ENCODE measurements at regions not wholly inside any gene's neighbourhood (a gene's known extent, or its start where the extent isn't known, plus 50 kb on each side); places are given as distances from the start of the nearest gene placed in this dataset.

DNA sequence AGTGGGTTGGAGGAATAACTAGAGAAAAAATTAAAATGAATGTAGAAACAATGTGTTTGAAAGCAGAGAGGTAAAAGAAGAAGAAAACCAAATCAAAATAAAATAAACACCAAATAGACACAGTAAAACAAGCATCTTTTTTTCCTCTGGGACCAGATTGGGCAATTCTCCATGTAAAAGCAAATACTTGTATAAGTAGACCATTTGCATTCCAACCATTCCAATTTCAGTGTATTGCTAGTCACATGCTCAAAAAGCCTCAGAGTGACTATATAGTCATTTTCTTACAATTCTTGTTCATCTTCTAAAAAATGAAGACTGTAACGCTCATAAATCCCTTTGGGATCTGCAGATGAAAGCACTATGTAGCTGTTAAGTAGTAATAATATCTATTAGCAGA, 969.5 kb downstream of the PCDH18 start:
- Histone ChIP-seq H3K4me3 (ENCODE audit: low read length) (no peak overlapping the region), H3K36me3 (ENCODE audit: control insufficient read depth, insufficient read depth, low read length) (no peaks in the 10 kb centered on the region), H3K27me3 (ENCODE audit: control insufficient read depth, insufficient read depth, low read length) (no peaks in the 10 kb centered on the region), H3K27ac (ENCODE audit: low read length) (no peak overlapping the region), H3K4me1 (ENCODE audit: control insufficient read depth, insufficient read depth, low read length) (no peaks in the 10 kb centered on the region), H3K9me3 (replicated peaks; ENCODE audit: control insufficient read depth, low read depth, low read length) (no peaks in the 10 kb centered on the region)
- peak; percentile 77 for DNase-seq
- WGBS (ENCODE audit: insufficient coverage), result no CpG with 5 or more reads among the region's 1 CpG

DNA sequence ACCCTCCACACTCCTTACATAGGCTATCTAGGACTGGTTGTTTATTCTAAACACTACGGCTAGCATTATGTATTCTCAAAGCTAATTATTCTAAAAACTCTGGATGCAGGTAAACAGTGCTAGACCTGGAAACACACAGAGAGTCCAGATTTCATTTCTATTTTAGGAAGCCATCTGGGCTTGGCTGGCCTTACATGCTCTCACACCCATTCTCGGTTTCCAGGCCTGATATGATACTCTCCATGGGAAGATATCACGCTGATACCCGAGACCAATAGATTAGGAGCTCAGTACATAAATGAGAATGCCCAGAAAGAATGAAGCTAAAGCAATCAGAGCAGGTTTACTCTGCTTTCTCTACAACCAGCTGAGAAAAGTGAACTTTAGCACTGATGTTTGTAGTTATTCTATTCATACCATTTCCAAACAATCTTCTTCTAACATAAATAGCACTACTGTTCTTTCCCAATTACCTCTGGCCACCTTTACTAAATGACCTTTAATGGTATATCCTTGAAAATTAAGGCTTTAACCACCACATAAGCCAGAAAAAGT, 973.3 kb downstream of the PCDH18 start:
- H3K36me3 ChIP-seq (ENCODE audit: control insufficient read depth, insufficient read depth, low read length), result no peaks in the 10 kb centered on the region
- DNase-seq, result peak; percentile 37
- H3K27me3 ChIP-seq (ENCODE audit: control insufficient read depth, insufficient read depth, low read length), result no peaks in the 10 kb centered on the region
- no peak overlapping the region for H3K27ac ChIP-seq (ENCODE audit: low read length)
- WGBS (ENCODE audit: insufficient coverage), result 100% methylated on average over 1 of the region's 4 CpGs
- H3K4me3 ChIP-seq (ENCODE audit: low read length), result no peak overlapping the region
- H3K4me1 ChIP-seq (ENCODE audit: control insufficient read depth, insufficient read depth, low read length), result no peaks in the 10 kb centered on the region
- H3K9me3 ChIP-seq (replicated peaks; ENCODE audit: control insufficient read depth, low read depth, low read length), result no peaks in the 10 kb centered on the region

DNA sequence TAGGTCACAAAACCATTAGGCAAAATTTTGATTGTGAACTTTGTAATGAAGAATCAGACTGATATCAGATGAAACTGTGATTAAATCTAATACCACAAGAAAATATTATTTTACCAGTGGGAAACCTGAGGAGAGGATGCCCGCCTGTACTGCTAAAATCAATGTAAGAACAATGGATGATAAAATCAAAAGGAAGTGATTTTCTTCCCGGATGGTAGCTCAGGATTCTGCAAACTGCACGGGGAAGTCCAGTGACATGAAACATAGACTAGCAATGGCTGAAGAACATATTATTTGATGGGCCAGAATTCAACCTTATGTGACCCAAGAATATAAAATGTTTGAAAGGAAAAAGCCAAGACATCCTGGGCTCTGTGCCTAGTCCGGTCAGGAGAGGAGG, 974.9 kb downstream of the PCDH18 start:
- Histone ChIP-seq H3K9me3 (replicated peaks; ENCODE audit: control insufficient read depth, low read depth, low read length) (no peaks in the 10 kb centered on the region), H3K4me1 (ENCODE audit: control insufficient read depth, insufficient read depth, low read length) (no peaks in the 10 kb centered on the region), H3K36me3 (ENCODE audit: control insufficient read depth, insufficient read depth, low read length) (no peaks in the 10 kb centered on the region), H3K27ac (ENCODE audit: low read length) (no peak overlapping the region), H3K27me3 (ENCODE audit: control insufficient read depth, insufficient read depth, low read length) (no peaks in the 10 kb centered on the region), H3K4me3 (ENCODE audit: low read length) (no peak overlapping the region)
- peak; percentile 1 for DNase-seq
- 79% methylated on average over 2 of the region's 4 CpGs for WGBS (ENCODE audit: insufficient coverage)

DNA sequence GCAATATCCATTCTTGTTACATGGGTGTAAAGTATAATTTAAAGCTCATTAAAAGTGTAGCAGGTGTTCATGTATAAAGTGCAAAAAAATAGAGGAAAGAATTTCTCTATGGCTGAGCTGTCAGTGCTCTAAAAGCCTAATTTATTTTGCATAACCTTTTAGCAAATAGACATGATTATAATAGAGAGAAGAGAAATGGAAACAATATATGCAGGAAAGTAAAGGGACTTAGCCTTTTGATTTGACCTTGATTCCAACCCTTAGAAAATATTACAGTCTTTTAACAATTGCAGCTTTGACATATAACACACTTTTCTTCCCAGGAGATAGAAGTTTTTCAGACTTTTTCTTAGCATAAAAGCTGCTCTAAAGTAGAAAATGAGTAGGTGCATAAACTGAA, 978.3 kb downstream of the PCDH18 start:
- Histone ChIP-seq H3K36me3 (ENCODE audit: control insufficient read depth, insufficient read depth, low read length) (no peaks in the 10 kb centered on the region), H3K27me3 (ENCODE audit: control insufficient read depth, insufficient read depth, low read length) (no peaks in the 10 kb centered on the region), H3K4me3 (ENCODE audit: low read length) (no peak overlapping the region), H3K9me3 (replicated peaks; ENCODE audit: control insufficient read depth, low read depth, low read length) (no peaks in the 10 kb centered on the region), H3K27ac (ENCODE audit: low read length) (no peak overlapping the region), H3K4me1 (ENCODE audit: control insufficient read depth, insufficient read depth, low read length) (no peaks in the 10 kb centered on the region)
- no peak for DNase-seq

DNA sequence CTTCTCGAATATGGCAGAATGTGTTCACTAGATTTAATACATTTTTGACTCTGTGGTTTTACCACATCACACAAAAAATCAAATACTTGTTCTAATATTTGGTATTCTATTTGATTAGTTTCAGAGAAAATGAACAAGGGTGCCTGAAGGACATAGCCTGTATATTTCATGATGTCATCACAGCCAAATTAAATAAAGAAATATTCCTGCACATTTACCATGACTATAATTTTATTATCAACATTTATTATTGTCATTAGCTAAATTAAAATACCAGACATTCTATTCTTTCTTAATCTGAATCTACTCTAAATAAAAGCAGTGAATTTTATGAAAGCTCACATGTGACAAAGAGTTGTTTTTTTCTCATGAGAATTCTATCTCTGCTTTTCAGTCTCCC, 980.5 kb downstream of the PCDH18 start:
- no CpG with 5 or more reads among the region's 1 CpG for WGBS (ENCODE audit: insufficient coverage)
- Histone ChIP-seq H3K4me1 (ENCODE audit: control insufficient read depth, insufficient read depth, low read length) (no peaks in the 10 kb centered on the region), H3K27me3 (ENCODE audit: control insufficient read depth, insufficient read depth, low read length) (no peaks in the 10 kb centered on the region), H3K27ac (ENCODE audit: low read length) (no peak overlapping the region), H3K9me3 (replicated peaks; ENCODE audit: control insufficient read depth, low read depth, low read length) (no peaks in the 10 kb centered on the region), H3K36me3 (ENCODE audit: control insufficient read depth, insufficient read depth, low read length) (no peaks in the 10 kb centered on the region), H3K4me3 (ENCODE audit: low read length) (no peak overlapping the region)
- DNase-seq, result no peak

DNA sequence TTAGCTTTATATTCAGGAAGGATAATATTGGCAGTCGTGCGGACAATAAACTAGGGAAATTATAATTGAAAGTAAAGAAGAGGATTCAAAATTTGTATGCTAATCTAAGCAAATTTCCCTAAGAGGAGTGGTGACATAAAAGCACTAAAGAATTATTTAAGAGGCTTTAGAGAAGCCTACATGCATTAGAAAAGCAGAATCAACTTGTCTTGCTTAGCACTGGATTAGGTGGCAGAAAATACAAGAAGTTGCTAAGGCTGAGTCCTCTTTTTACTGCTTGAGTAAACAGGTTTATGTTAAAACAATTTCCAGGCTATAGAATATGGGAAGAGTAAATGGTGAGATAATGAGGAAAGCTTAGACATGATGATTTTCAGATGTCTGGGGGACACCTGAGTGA, 991.5 kb downstream of the PCDH18 start:
- Histone ChIP-seq H3K4me1 (ENCODE audit: control insufficient read depth, insufficient read depth, low read length) (no peaks in the 10 kb centered on the region), H3K4me3 (ENCODE audit: low read length) (no peak overlapping the region), H3K9me3 (replicated peaks; ENCODE audit: control insufficient read depth, low read depth, low read length) (no peaks in the 10 kb centered on the region), H3K36me3 (ENCODE audit: control insufficient read depth, insufficient read depth, low read length) (no peaks in the 10 kb centered on the region), H3K27ac (ENCODE audit: low read length) (no peak overlapping the region), H3K27me3 (ENCODE audit: control insufficient read depth, insufficient read depth, low read length) (no peaks in the 10 kb centered on the region)
- no CpG with 5 or more reads among the region's 2 CpGs for WGBS (ENCODE audit: insufficient coverage)
- no peak for DNase-seq

DNA sequence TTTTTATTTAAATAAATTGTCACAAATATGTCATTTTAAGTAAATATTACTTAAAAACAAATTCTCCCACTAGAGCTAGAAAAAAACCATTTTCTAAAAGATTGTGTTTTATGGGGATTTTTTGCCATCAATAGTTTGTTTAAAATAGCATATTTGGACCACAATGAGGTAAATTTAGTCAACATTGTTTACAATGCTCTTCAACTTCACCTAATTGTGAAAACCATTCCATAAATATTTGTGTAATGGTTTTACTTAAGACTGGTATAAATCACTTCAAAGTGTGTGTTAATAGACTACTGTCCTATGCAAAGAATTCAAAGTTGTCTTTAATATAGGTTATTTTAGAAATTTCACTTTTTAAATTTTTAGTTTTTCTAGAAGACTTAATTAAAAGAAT, 1004.2 kb downstream of the PCDH18 start:
- Histone ChIP-seq H3K9me3 (replicated peaks; ENCODE audit: control insufficient read depth, low read depth, low read length) (no peaks in the 10 kb centered on the region), H3K36me3 (ENCODE audit: control insufficient read depth, insufficient read depth, low read length) (no peaks in the 10 kb centered on the region), H3K27ac (ENCODE audit: low read length) (no peak overlapping the region), H3K4me1 (ENCODE audit: control insufficient read depth, insufficient read depth, low read length) (no peaks in the 10 kb centered on the region), H3K4me3 (ENCODE audit: low read length) (no peak overlapping the region), H3K27me3 (ENCODE audit: control insufficient read depth, insufficient read depth, low read length) (no peaks in the 10 kb centered on the region)
- DNase-seq, result no peak

DNA sequence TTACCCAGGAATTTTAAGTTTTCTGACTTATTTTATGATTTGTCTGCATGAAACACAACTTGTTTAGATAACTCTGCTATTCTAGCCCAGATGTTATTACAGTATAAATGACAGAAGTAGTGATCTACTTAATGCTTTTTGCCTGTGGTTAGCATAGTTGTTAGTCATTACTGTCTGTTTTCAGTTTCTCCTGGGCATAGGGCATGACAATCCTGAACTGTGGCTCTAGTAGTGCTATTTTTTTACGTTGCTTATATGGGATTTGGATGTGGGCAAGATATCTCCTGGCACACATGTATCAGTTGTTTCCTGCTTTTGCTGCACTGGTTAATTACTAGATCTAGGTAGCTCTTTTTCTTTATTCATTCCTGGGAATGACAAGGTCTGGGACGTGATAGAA, 1005.8 kb downstream of the PCDH18 start:
- no peak overlapping the region for H3K4me3 ChIP-seq (ENCODE audit: low read length)
- no peaks in the 10 kb centered on the region for H3K27me3 ChIP-seq (ENCODE audit: control insufficient read depth, insufficient read depth, low read length)
- DNase-seq, result no peak
- H3K4me1 ChIP-seq (ENCODE audit: control insufficient read depth, insufficient read depth, low read length), result no peaks in the 10 kb centered on the region
- H3K27ac ChIP-seq (ENCODE audit: low read length), result no peak overlapping the region
- H3K9me3 ChIP-seq (replicated peaks; ENCODE audit: control insufficient read depth, low read depth, low read length), result no peaks in the 10 kb centered on the region
- H3K36me3 ChIP-seq (ENCODE audit: control insufficient read depth, insufficient read depth, low read length), result no peaks in the 10 kb centered on the region
- WGBS (ENCODE audit: insufficient coverage), result no CpG with 5 or more reads among the region's 2 CpGs

DNA sequence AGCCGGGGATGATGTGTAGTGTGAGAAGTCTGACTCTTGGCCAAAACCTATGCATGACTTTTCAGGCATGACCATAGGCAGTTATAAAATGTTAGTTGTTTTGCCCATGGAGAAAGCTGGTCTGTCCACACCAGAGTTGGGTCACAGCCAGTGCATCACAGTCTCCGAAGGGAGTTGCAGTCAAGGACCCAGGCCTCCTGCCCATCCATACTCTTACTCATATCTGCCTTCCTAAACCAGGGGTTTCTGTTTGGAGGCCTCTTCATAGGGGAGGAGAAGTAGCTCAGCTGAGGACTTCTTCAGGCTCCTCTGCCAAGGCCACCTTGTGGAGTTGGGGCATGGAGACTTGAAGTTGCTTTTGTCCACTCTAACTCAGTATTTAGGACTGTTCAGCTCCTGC, 1008.3 kb downstream of the PCDH18 start:
- no CpG with 5 or more reads among the region's 2 CpGs for WGBS (ENCODE audit: insufficient coverage)
- no peak overlapping the region for H3K4me3 ChIP-seq (ENCODE audit: low read length)
- DNase-seq, result no peak
- H3K27me3 ChIP-seq (ENCODE audit: control insufficient read depth, insufficient read depth, low read length), result no peaks in the 10 kb centered on the region
- no peaks in the 10 kb centered on the region for H3K9me3 ChIP-seq (replicated peaks; ENCODE audit: control insufficient read depth, low read depth, low read length)
- no peaks in the 10 kb centered on the region for H3K4me1 ChIP-seq (ENCODE audit: control insufficient read depth, insufficient read depth, low read length)
- no peak overlapping the region for H3K27ac ChIP-seq (ENCODE audit: low read length)
- H3K36me3 ChIP-seq (ENCODE audit: control insufficient read depth, insufficient read depth, low read length), result no peaks in the 10 kb centered on the region

DNA sequence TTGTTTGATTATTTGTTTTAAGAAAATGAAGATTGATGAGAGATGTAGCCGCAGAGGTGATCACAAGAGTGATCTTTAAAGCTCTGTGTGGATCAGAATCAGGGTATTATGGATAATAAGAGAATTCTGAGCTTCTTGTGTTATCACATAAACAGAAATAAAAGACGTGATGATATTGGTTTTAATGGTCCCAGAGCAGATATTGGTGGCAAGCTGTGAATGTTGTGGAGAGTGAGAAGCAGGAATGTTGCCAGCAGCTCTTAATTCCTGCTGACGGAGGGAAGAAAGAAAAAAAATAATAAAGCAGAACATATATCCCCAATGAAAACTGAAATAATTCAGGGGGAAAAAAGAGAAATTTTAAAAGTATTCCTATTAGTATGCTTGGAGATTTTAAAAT, 1015.9 kb downstream of the PCDH18 start:
- peak; percentile 16 for DNase-seq
- 100% methylated on average over 1 of the region's 3 CpGs for WGBS (ENCODE audit: insufficient coverage)
- Histone ChIP-seq H3K4me3 (ENCODE audit: low read length) (no peak overlapping the region), H3K9me3 (replicated peaks; ENCODE audit: control insufficient read depth, low read depth, low read length) (no peaks in the 10 kb centered on the region), H3K27ac (ENCODE audit: low read length) (no peak overlapping the region), H3K4me1 (ENCODE audit: control insufficient read depth, insufficient read depth, low read length) (no peaks in the 10 kb centered on the region), H3K27me3 (ENCODE audit: control insufficient read depth, insufficient read depth, low read length) (no peaks in the 10 kb centered on the region), H3K36me3 (ENCODE audit: control insufficient read depth, insufficient read depth, low read length) (no peaks in the 10 kb centered on the region)

DNA sequence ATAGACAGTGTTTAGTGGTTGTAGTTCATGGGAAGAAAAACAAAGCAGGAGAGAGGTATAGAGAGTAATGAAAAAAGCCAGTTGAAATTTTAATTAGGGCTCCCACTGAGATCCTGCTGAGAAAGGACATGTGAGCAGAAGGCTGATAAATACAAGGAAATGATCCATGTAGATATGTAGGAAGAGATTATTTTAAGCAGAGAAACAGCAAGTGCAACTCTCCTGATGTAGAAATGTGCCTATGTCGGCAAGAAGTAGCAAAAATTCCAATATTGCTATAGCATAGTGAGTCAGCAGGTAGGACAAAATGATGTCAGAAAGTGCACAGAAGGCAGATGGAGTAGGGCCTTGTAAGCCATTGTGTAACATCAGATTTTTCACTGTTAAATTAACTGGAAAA, 1027.3 kb downstream of the PCDH18 start:
- Histone ChIP-seq H3K4me3 (ENCODE audit: low read length) (no peak overlapping the region), H3K36me3 (ENCODE audit: control insufficient read depth, insufficient read depth, low read length) (no peaks in the 10 kb centered on the region), H3K27me3 (ENCODE audit: control insufficient read depth, insufficient read depth, low read length) (no peaks in the 10 kb centered on the region), H3K27ac (ENCODE audit: low read length) (no peak overlapping the region), H3K4me1 (ENCODE audit: control insufficient read depth, insufficient read depth, low read length) (no peaks in the 10 kb centered on the region), H3K9me3 (replicated peaks; ENCODE audit: control insufficient read depth, low read depth, low read length) (no peaks in the 10 kb centered on the region)
- 57% methylated on average over 1 of the region's 1 CpG for WGBS (ENCODE audit: insufficient coverage)
- DNase-seq, result no peak

All from muscle of leg (tissue), 3 donors.